HG03064 (cell line): ENCODE measurements at regions not wholly inside any gene's neighbourhood (a gene's known extent, or its start where the extent isn't known, plus 50 kb on each side); places are given as distances from the start of the nearest gene placed in this dataset.

Experiments used
- ATAC-seq: cut with Tn5 transposase; IDR thresholded peaks from one replicate; pipeline ENCODE4 v1.9.1; 2021; ENCODE audit warnings: low read depth; ENCODE audit not compliant: unreplicated experiment

GRCh38 chr13:80655778-80656511 lies 315.0 kb upstream of the SPRY2 start:
- no peak for ATAC-seq

- ATAC-seq = no peak
Measured at GRCh38 chr13:80654638-80655249, 313.8 kb upstream of the SPRY2 start.

GRCh38 chr13:80649274-80649673 lies 308.3 kb upstream of the SPRY2 start:
- no peak for ATAC-seq

DNA sequence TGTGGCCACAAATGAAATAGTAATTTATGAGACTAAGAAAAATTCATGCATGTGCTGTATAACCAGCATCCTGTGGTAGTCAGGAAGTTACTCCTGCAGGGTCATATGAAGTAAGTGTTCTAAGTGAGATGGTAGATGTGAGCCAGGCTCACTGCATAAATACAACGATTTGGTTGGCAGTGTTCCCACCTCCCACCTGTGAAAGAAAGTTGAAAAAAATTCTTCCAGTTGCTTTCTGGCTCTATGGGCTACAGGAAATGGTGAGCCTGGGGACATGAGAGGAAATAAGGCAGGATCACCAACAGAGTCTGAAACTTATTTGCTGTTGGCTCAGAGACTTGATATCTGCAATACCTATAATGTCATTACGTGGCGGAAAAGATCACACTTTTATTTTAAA lies 301.7 kb upstream of the SPRY2 start:
- ATAC-seq = no peak

- ATAC-seq = no peak
Measured at GRCh38 chr13:80633251-80633650, 292.3 kb upstream of the SPRY2 start.

- no peak for ATAC-seq
Measured at GRCh38 chr13:80630685-80631121, 289.8 kb upstream of the SPRY2 start.

GRCh38 chr13:80618781-80619180 lies 277.9 kb upstream of the SPRY2 start:
- ATAC-seq = no peak

DNA sequence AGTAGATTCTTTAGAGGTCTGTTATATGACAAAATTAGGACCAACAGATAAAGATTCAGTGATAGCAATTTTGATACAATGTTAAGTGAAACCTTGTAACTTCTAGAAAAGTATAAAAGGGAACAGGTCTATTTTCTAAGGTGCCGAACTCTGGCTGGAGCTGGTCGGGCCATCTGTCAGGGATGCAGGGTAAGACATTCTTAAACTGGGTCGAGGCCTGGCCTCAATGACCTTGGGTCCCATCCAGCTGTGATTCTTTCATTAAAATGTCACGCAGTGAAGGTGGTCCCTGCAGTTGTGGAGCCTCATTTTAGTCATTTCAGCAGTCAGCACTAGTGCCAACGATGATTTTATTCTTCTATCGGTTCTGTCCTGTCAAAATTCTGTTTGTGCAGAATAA lies 271.9 kb upstream of the SPRY2 start:
- no peak for ATAC-seq

- ATAC-seq = no peak
Measured at GRCh38 chr13:80611310-80611709, 270.4 kb upstream of the SPRY2 start.

GRCh38 chr13:80605716-80606115 lies 264.8 kb upstream of the SPRY2 start:
- no peak for ATAC-seq

GRCh38 chr13:80605011-80605410 lies 264.1 kb upstream of the SPRY2 start:
- ATAC-seq = no peak

- ATAC-seq = no peak
Measured at GRCh38 chr13:80604098-80604497, 263.2 kb upstream of the SPRY2 start.

GRCh38 chr13:80603351-80603750 lies 262.4 kb upstream of the SPRY2 start:
- no peak for ATAC-seq

GRCh38 chr13:80599765-80600164 lies 258.8 kb upstream of the SPRY2 start:
- ATAC-seq = no peak

DNA sequence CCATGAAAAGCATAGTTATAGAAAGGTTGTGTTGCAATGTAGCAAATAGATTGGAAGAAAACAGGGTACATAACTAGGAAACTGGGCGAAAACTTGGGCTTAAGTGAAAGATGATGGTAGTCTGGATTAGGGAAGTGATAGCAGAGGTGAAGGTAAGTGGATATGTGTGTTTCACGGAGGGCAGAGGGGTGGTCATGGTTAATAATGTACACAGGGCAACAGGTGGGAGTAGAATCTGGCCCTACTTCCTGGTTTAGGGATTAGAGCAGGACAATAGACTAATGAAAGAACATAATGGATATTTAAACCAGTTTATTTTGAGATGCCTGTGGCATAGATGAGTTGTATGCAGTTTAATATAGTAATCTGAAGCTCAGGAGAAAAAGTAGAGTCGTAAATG lies 257.3 kb upstream of the SPRY2 start:
- ATAC-seq = no peak

DNA sequence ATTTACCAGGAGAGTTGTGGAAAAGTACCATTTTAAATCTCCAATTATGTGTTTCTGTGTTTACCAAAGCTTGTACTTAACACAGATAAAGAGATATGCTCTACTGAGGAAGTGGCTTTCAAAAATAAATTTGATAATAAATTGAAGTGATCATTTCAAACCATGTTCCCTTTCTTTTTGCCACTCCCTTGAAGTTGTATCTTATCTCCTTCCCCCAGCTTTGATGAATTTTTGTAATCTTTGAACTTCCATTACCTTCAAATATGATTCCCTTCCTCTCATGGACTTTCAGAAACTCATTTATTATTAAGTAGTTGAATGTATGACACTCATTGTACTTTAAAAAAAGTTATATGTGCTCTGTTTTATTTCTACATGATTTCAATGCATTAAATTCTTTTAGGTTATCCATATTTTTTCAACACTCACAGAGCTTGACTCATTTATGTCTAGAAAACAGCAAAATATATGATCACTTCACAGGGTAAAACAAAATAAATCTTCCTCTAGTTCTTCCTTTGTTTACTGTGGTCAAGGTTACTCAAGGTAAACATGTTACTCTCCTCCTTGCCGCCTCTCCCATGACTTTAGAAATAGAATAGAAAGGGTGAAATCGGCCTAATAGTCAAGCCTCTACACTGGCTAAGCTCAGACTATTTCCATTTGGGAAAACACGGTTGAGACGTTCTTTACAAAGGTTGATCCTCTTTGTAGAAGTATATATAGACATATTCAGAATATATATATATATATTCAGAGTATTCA lies 251.2 kb upstream of the SPRY2 start:
- ATAC-seq = no peak

GRCh38 chr13:80590551-80590950 lies 249.6 kb upstream of the SPRY2 start:
- ATAC-seq = no peak

GRCh38 chr13:80586356-80586755 lies 245.4 kb upstream of the SPRY2 start:
- ATAC-seq = no peak

DNA sequence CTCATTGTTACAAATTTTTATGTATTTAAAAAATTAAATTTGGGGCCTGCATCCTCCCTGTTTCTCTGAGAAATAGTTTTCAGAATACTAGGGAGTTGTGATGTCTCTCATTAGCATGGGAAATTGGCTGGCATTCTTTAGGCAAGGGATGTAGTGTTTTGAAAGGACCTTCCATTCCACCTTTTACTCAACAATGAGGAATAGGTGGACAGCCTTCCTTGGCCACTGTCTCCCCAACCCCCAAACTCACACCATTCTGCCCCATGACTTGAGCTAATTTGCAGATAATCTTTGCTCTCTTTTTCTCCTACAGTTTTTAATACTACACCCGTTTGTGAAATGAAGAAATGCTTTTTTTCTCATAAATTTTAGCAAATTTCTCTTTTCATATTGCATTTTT lies 244.6 kb upstream of the SPRY2 start:
- no peak for ATAC-seq

DNA sequence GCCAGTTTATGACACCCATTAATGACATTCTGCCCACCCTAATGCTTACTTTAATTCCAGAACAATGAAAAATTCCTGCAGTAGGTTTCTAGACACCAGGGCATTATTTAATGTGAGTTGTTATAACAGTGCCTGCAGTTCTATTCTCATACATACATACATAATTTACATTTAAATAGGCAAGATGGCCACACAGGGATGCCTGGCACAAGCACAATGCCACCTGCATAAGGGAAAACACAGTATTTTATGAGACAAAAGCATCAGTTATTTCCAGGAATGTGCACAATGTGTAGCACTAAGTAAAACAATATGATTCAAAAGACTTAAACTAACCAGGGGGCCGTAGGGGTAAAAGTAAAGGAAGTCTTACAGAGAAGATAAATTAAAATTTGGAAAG lies 243.9 kb upstream of the SPRY2 start:
- no peak for ATAC-seq

DNA sequence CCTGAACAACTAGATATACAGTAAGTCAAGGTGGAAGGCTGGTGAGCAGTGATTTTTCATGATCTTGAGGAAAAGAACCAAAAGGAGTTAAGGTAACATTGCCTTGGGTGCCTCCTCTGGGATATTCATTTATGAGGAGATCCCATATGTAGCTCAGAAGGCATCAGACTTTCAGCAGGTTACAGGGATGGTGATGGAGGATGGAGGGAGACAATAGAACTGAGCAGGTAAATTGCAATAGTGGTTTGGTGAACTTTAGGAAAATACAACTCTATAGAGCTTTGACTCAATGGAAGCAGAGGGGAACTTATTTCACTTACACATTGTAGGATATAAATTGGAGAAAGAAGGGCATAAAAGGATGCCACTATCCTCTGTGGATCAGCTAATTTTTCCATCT lies 243.4 kb upstream of the SPRY2 start:
- ATAC-seq = no peak
